H1 (cell line): ENCODE measurements at regions not wholly inside any gene's neighbourhood (a gene's known extent, or its start where the extent isn't known, plus 50 kb on each side); places are given as distances from the start of the nearest gene placed in this dataset.

Source experiments
- BRCA1 ChIP-seq: IDR thresholded peaks from 2 replicates; pipeline ENCODE4 v1.6.1; 2012; ENCODE audit warnings: low read depth, low read length, improper control_type of control experiment
- CTCF ChIP-seq, 3 experiments: IDR thresholded peaks; 1 replicate in 2 of 3; 2 replicates in 1 of 3; pipeline versions ENCODE4 v1.5.1 to v1.6.1; 2011; ENCODE audit warnings: low read length in 3 of 3, mild to moderate bottlenecking in 3 of 3, inconsistent platforms in 2 of 3, low read depth in 1 of 3, moderate library complexity in 1 of 3; ENCODE audit not compliant: insufficient read depth in 1 of 3; ENCODE audit errors: control extremely low read depth in 1 of 3
- POLR2AphosphoS5 ChIP-seq: IDR thresholded peaks from 2 replicates; pipeline ENCODE4 v1.6.1; 2011; ENCODE audit warnings: low read depth, low read length

GRCh38 chr9:108536836-108537601 lies 318.8 kb downstream of the ACTL7B start:
- TF ChIP-seq POLR2AphosphoS5 (no peak), CTCF (IDR thresholded peaks at IDR 0.05; ENCODE audit: control extremely low read depth in 1 of 3, insufficient read depth in 1 of 3, low read depth in 1 of 3, low read length in 3 of 3) (no peak), BRCA1 (no peak)
